NCI-H146 (cell line): ENCODE measurements at regions not wholly inside any gene's neighbourhood (a gene's known extent, or its start where the extent isn't known, plus 50 kb on each side); places are given as distances from the start of the nearest gene placed in this dataset.
A peak's percentile ranks its signal among the peaks of the same experiment; 100 is the strongest.
"Not testable (repeated sequence)": the region's sequence is repeated elsewhere in the genome, so short reads cannot be mapped to it uniquely, and the experiment has no call there.

Source experiments
- DNase-seq: peaks from one replicate; lab custom pipeline; 2025; lab: John Stamatoyannopoulos, UW

GRCh38 chr17:33902901-33903449, 352.1 kb upstream of the CCL2 start:
- DNase-seq = no peak

DNA sequence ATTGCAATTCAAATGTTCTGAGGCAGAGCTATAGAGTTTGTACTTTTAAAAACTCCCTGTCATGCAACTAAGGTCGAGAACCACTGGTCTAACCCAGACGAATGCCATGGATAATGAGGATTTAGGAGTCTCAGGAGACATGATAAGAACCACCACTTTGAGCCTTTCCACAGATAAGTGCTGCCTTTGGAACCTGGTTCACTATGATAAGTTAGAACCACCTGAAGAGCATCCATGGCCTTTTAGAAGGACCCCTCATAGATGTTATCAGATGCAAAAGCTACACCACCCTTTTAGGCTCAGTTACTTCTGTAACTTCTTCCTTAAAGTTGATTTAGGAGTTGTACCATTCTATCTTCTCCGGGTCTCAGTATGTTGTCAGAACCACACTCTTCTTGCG, 350.6 kb upstream of the CCL2 start:
- DNase-seq = no peak

- no peak for DNase-seq
These were observed 349.7 kb upstream of the CCL2 start for GRCh38 chr17:33905338-33905800.

- no peak for DNase-seq
These were observed 346.6 kb upstream of the CCL2 start for GRCh38 chr17:33908363-33909064.

- DNase-seq = no peak
These were observed 344.8 kb upstream of the CCL2 start for GRCh38 chr17:33910200-33910857.

DNA sequence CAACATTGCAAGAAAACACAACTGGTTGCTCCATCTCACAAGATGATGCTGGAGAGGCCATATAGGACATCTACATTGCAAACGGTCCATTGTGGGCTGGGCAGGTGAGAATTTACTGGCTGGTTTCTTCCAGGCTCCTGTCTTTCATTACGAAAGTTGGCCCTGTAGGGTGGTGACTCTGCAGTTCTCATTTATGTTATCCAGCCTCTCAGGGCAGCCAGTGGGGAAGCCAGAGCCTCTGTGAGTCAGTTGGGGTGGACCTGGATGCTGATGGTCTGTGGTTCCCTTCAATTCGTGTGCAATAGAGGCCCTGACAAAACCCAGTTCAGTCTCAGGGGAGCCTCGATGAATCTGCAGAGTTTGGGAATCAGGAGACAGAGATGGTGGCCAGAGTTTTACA, 341.0 kb upstream of the CCL2 start:
- no peak for DNase-seq

DNA sequence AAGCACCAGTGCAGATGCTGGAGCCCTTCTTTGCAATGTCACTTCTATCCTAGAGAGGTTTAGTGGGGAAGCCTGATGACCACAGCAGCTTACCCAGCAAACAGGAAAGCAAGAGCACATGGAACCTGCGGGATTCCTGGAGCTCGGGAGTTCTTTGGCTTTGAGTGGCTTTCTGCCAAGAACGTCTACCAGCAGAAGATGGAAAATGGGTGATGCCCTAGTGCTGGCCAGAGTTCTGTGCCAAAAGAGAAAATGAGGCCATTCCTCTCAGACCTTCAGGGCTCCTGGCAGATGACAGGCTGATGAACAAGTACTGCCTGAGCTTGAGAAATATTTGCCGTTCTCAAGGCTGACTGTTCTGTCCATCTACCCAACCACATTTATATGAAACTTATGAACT, 332.1 kb upstream of the CCL2 start:
- DNase-seq = no peak

DNA sequence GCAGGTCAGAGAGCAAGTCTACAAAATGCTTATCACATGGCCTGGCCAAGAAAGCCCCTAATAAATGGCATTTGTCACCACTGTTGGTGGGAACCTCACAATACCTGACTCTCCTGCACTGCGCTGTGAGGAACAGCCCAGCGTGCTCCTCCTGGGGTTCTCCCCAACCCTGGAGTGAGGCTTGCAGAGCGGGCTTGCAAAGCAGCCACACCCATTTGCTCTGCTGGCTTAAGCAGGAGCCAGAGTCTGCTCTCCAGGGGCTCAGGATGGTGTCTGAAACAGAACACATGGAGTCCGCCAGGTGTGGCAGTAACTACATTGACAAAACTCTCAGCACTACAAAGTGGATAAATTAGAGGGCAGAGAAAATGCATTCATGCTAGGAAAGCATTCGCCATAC, 331.0 kb upstream of the CCL2 start:
- DNase-seq = no peak

- DNase-seq = no peak
These were observed 329.4 kb upstream of the CCL2 start for GRCh38 chr17:33925649-33926048.

- DNase-seq = peak; percentile 18
These were observed 327.4 kb upstream of the CCL2 start for GRCh38 chr17:33927732-33928133.

- no peak for DNase-seq
These were observed 325.8 kb upstream of the CCL2 start for GRCh38 chr17:33929181-33929724.

GRCh38 chr17:33931148-33931814, 323.8 kb upstream of the CCL2 start:
- not testable (repeated sequence) for DNase-seq

GRCh38 chr17:33932996-33933395, 322.1 kb upstream of the CCL2 start:
- no peak for DNase-seq

- DNase-seq = no peak
These were observed 321.5 kb upstream of the CCL2 start for GRCh38 chr17:33933576-33933975.

DNA sequence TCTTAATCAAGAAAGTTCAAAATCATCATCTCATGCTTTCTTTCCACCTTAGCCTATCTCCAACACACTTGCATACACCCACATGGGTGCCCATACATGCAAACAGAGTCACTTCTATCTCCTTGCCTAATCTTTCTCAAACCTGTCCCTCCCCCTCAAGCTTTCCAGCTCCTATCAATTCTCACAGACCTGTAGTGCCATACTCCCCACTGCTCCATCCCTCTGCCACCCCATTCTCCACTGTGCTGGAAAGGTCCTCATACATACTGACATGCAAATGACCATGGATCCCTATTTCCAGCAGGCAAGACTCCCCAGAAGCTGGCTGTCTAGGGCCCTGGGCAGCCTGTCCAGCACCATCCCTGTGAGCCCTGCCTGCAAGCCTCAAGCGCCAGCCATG, 320.4 kb upstream of the CCL2 start:
- DNase-seq = no peak

GRCh38 chr17:33935822-33936221, 319.3 kb upstream of the CCL2 start:
- no peak for DNase-seq

DNA sequence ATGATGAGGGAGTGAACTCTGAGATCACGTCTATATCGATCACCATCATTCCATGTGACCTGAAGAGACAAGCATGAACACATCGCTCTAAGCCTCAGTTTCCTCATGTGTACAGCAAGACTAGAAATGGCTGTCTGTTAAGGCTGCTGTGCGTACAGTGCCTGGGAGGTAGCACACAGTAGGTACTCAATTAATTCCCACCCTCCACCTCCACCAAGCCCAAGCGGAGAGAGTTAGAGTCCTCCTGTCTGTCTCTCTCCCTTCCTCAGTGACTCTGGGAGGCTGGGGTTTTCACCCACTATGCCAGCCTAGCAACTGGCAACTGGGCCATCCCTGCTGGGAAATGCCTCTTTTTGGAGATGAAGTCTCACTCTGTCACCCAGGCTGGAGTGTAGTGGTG, 318.3 kb upstream of the CCL2 start:
- no peak for DNase-seq

DNA sequence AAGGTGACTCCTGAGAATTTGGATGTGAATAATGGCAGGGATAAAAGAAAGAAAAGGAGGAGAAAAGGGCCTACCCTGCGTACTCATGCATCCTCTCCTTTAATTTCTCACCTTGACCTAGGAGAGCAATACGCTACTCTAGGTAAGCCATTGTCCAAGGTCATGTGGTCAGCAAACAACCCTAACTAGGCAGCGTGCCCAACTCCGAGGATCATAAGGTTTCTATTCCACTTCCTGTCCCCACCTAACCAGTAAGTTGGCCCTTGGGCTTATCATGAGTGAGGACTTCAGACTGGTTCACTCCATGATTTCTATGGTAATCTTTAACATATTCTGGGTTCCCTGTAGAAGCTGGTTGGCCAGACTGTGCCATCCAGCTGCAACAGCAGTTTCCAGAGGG, 315.1 kb upstream of the CCL2 start:
- no peak for DNase-seq

DNA sequence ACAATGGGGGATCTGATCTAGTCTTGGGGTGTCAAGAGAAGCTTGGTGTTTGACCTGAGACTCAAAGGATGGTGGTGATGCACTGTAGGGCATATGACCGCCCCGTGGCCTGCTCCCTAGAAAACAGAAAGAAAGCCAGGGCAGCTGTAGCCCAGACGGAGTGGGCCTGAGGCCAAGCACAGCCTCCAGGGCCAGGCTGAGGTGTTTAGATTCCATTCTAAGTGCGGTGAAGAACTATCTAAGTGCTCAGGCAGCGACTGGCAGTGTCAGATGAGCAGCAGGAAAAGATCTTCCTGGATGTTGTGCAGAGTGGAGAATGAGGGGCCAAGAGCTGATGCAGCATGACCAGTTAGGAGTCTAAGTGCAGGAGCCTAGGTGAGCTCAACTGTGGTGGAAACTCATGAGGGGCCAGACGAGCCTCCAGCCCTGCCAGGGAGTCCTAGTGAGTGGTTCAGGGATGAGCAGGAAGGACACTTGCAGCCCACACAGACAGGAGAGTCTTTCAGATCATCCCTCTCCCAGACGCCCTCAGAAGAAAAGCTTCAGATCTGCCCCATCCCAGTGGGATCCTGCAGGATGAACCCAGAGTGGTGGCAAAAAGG, 314.2 kb upstream of the CCL2 start:
- DNase-seq = no peak

DNA sequence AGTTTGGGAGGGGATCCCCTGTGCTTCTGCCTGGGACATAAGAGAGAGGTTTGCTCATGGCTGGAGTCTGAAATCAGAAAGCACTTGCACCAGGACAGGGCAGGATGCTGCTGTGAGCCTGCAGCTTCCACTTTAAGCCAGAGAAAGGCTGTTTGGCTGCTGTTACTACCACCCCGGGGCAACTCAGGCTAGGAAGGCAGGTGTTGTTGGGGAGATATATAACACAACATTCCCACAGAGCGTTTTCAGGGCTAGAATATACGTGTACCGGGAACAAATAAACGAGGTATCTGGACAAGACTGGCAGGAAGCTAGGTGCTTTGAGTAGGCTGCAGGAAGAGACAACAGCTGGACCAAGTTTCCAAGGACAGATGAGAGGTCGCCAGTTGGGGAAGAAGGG, 313.3 kb upstream of the CCL2 start:
- DNase-seq = no peak

GRCh38 chr17:33942414-33942813, 312.7 kb upstream of the CCL2 start:
- DNase-seq = no peak

- no peak for DNase-seq
These were observed 310.7 kb upstream of the CCL2 start for GRCh38 chr17:33944412-33944811.
